ENCODE measurements at regions not wholly inside any gene's neighbourhood (a gene's known extent, or its start where the extent isn't known, plus 50 kb on each side); places are given as distances from the start of the nearest gene placed in this dataset.

DNA sequence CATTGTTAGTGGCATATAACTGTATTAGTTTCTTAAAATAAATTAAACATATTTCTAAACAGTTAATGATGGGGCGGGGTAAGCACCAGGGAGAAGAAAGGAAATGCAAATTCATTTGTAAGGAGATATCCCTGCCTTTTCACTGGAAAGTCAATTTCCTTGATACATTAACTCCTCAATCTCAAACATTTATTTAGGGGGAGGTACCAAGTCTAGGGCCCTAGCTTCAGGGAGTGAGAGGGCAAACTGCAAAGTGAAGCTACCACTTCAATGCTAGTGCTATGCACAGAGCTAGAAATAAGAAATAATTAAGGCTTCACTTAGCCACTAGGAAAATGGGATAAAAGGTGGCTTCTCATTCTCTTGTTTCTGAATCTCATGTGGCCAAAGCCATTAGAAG lies 115.3 kb upstream of the FNDC3A start:
- no peaks in the 10 kb centered on the region for H3F3A ChIP-seq (ENCODE audit: control insufficient read depth, insufficient read depth)
- no peaks in the 10 kb centered on the region for H3K79me2 ChIP-seq (ENCODE audit: control insufficient read depth, low read length)
- no peak overlapping the region for H3K4me2 ChIP-seq (ENCODE audit: low read length)
- no peaks in the 10 kb centered on the region for H3K9me3 ChIP-seq (ENCODE audit: control insufficient read depth, insufficient read depth, low read length)
- no peaks in the 10 kb centered on the region for H3K36me3 ChIP-seq (ENCODE audit: control insufficient read depth, low read length)
- H3K9me2 ChIP-seq (replicated peaks; ENCODE audit: control insufficient read depth, low read length) = no peaks in the 10 kb centered on the region; the same call in 1 of the 2 replicates
- H3K4me1 ChIP-seq (ENCODE audit: control insufficient read depth, low read length) = no peaks in the 10 kb centered on the region
- no peak overlapping the region for H3K4me3 ChIP-seq (ENCODE audit: low read length)
- no peaks in the 10 kb centered on the region for H4K20me1 ChIP-seq (ENCODE audit: control insufficient read depth, insufficient read depth, low read depth, low read length)
- H3K27me3 ChIP-seq (ENCODE audit: control insufficient read depth, low read length) = peaks cover 3% of the 10 kb centered on the region; the same call in 1 of the 2 replicates
- no peak overlapping the region for H3K27ac ChIP-seq (ENCODE audit: low read depth, low read length)
- no peak for TF ChIP-seq EZH2phosphoT487 (IDR thresholded peaks at IDR 0.05; ENCODE audit: borderline replicate concordance, low read length)
- TF ChIP-seq, protein P1, sequence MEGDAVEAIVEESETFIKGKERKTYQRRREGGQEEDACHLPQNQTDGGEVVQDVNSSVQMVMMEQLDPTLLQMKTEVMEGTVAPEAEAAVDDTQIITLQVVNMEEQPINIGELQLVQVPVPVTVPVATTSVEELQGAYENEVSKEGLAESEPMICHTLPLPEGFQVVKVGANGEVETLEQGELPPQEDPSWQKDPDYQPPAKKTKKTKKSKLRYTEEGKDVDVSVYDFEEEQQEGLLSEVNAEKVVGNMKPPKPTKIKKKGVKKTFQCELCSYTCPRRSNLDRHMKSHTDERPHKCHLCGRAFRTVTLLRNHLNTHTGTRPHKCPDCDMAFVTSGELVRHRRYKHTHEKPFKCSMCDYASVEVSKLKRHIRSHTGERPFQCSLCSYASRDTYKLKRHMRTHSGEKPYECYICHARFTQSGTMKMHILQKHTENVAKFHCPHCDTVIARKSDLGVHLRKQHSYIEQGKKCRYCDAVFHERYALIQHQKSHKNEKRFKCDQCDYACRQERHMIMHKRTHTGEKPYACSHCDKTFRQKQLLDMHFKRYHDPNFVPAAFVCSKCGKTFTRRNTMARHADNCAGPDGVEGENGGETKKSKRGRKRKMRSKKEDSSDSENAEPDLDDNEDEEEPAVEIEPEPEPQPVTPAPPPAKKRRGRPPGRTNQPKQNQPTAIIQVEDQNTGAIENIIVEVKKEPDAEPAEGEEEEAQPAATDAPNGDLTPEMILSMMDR (IDR thresholded peaks at IDR 0.05; ENCODE audit: low read depth, low read length, poor library complexity, severe bottlenecking) = no peak

DNA sequence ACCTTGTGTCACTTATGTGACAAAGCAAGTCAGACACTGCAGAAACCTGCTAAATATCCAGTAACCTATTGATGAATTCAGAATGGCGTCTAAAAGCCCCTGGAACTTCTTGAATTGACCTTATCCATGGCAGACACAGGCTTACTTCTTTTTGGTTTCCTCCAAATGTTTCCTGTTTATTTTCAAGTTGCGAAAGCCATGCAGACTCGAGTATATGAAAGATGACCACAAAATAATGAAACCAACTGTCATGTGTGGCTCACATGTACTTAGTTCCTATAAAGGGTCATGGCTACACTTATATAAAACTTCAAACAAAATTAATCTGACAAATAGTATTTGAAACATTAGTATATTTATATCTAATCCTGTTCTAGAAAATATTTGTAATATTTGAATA lies 113.1 kb upstream of the FNDC3A start:
- TF ChIP-seq, protein P1 (IDR thresholded peaks at IDR 0.05; ENCODE audit: low read depth, low read length, poor library complexity, severe bottlenecking) = no peak
- no peak for TF ChIP-seq EZH2phosphoT487 (IDR thresholded peaks at IDR 0.05; ENCODE audit: borderline replicate concordance, low read length)
- Histone ChIP-seq H4K20me1 (ENCODE audit: control insufficient read depth, insufficient read depth, low read depth, low read length) (no peaks in the 10 kb centered on the region), H3K9me3 (ENCODE audit: control insufficient read depth, insufficient read depth, low read length) (no peaks in the 10 kb centered on the region), H3F3A (ENCODE audit: control insufficient read depth, insufficient read depth) (no peaks in the 10 kb centered on the region), H3K27me3 (ENCODE audit: control insufficient read depth, low read length) (peaks cover 3% of the 10 kb centered on the region; the same call in 1 of the 2 replicates), H3K9me2 (replicated peaks; ENCODE audit: control insufficient read depth, low read length) (no peaks in the 10 kb centered on the region; the same call in 1 of the 2 replicates), H3K36me3 (ENCODE audit: control insufficient read depth, low read length) (no peaks in the 10 kb centered on the region), H3K4me3 (ENCODE audit: low read length) (no peak overlapping the region), H3K79me2 (ENCODE audit: control insufficient read depth, low read length) (no peaks in the 10 kb centered on the region), H3K27ac (ENCODE audit: low read depth, low read length) (no peak overlapping the region), H3K4me2 (ENCODE audit: low read length) (no peak overlapping the region), H3K4me1 (ENCODE audit: control insufficient read depth, low read length) (no peaks in the 10 kb centered on the region)

DNA sequence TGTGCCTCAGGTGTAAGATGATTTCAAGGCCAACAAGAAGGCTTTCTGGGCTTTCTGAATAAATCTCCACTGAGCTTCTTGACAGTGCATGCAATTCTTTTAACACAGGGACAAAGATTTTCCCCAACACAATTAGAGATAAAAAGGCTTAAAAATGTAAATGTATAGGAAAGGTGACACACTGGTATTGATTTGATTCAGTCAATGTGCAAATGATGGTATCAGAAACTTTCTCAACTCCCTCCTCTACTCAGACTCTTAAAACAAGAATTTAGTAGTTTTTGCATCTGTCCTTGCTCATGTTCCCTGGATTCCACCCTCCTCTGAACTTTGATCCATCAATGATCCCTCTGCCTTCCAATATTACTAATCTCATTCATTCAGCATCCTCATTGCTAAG lies 111.6 kb upstream of the FNDC3A start:
- H3K27me3 ChIP-seq (ENCODE audit: control insufficient read depth, low read length) = peaks cover 3% of the 10 kb centered on the region; the same call in 1 of the 2 replicates
- H3K9me2 ChIP-seq (replicated peaks; ENCODE audit: control insufficient read depth, low read length) = no peaks in the 10 kb centered on the region
- H3K4me2 ChIP-seq (ENCODE audit: low read length) = no peak overlapping the region
- no peaks in the 10 kb centered on the region for H4K20me1 ChIP-seq (ENCODE audit: control insufficient read depth, insufficient read depth, low read depth, low read length)
- TF ChIP-seq, protein P1 (IDR thresholded peaks at IDR 0.05; ENCODE audit: low read depth, low read length, poor library complexity, severe bottlenecking) = no peak
- no peak for TF ChIP-seq EZH2phosphoT487 (IDR thresholded peaks at IDR 0.05; ENCODE audit: borderline replicate concordance, low read length)
- H3K79me2 ChIP-seq (ENCODE audit: control insufficient read depth, low read length) = no peaks in the 10 kb centered on the region
- H3K27ac ChIP-seq (ENCODE audit: low read depth, low read length) = no peak overlapping the region
- no peaks in the 10 kb centered on the region for H3K36me3 ChIP-seq (ENCODE audit: control insufficient read depth, low read length)
- no peak overlapping the region for H3K4me3 ChIP-seq (ENCODE audit: low read length)
- no peaks in the 10 kb centered on the region for H3K4me1 ChIP-seq (ENCODE audit: control insufficient read depth, low read length)
- H3K9me3 ChIP-seq (ENCODE audit: control insufficient read depth, insufficient read depth, low read length) = no peaks in the 10 kb centered on the region
- H3F3A ChIP-seq (ENCODE audit: control insufficient read depth, insufficient read depth) = no peaks in the 10 kb centered on the region

All from DOHH2 (cell line).